Endodermal cell (in vitro differentiated cells): ENCODE measurements at regions not wholly inside any gene's neighbourhood (a gene's known extent, or its start where the extent isn't known, plus 50 kb on each side); places are given as distances from the start of the nearest gene placed in this dataset.

Experiments used
- DNase-seq: peaks from one replicate; pipeline ENCODE4 v3.0.0-alpha.2; 2017
- H3K27ac ChIP-seq: 2 replicates; pipeline ENCODE4 v1.5.1; 2013; ENCODE audit warnings: mild to moderate bottlenecking, low read depth, low read length, moderate library complexity
- H3K27me3 ChIP-seq: 2 replicates; pipeline ENCODE4 v1.6.1; 2013; ENCODE audit warnings: mild to moderate bottlenecking, low read length, moderate library complexity; ENCODE audit not compliant: insufficient read depth, control insufficient read depth, poor library complexity, severe bottlenecking
- H3K36me3 ChIP-seq: 2 replicates; pipeline ENCODE4 v1.7.0; 2013; ENCODE audit warnings: mild to moderate bottlenecking, low read length, moderate library complexity; ENCODE audit not compliant: control insufficient read depth, insufficient read depth
- H3K4me1 ChIP-seq: one replicate; pipeline ENCODE4 v1.7.0; 2013; ENCODE audit warnings: low read length; ENCODE audit not compliant: control insufficient read depth, insufficient read depth
- H3K4me3 ChIP-seq: 2 replicates; pipeline ENCODE4 v1.5.1; 2013; ENCODE audit warnings: mild to moderate bottlenecking, low read length, moderate library complexity
- H3K9ac ChIP-seq: 2 replicates; pipeline ENCODE4 v1.6.1; 2013; ENCODE audit warnings: mild to moderate bottlenecking, low read length, moderate library complexity; ENCODE audit not compliant: poor library complexity, severe bottlenecking; ENCODE audit errors: extremely low read depth
- H3K9me3 ChIP-seq: 2 replicates; pipeline ENCODE4 v1.6.1; 2013; ENCODE audit warnings: mild to moderate bottlenecking, low read length, moderate library complexity; ENCODE audit not compliant: control insufficient read depth
- H3K27ac Mint-ChIP-seq: 2 replicates; pipeline ENCODE4 v1.8.0; 2020; ENCODE audit warnings: mixed read lengths
- H3K27me3 Mint-ChIP-seq: 2 replicates; pipeline ENCODE4 v1.8.0; 2021; ENCODE audit warnings: mild to moderate bottlenecking, mixed read lengths; ENCODE audit not compliant: insufficient read depth
- H3K36me3 Mint-ChIP-seq: 2 replicates; pipeline ENCODE4 v1.8.0; 2020; ENCODE audit warnings: low read depth, mixed read lengths
- H3K4me1 Mint-ChIP-seq: 2 replicates; pipeline ENCODE4 v1.8.0; 2020; ENCODE audit warnings: mixed read lengths
- H3K4me3 Mint-ChIP-seq: 2 replicates; pipeline ENCODE4 v1.8.0; 2020; ENCODE audit warnings: mild to moderate bottlenecking, moderate library complexity, mixed read lengths
- H3K9me3 Mint-ChIP-seq: 2 replicates; pipeline ENCODE4 v1.8.0; 2020; ENCODE audit warnings: mild to moderate bottlenecking, mixed read lengths
- WGBS, 2 experiments: methylation state at CpG; one replicate each; pipeline versions ENCODE4 v1.1.5 to v1.1.7; 2013; ENCODE audit warnings: missing lambda C conversion rate in 2 of 2, mixed read lengths in 1 of 2; ENCODE audit not compliant: insufficient coverage in 1 of 2, insufficient read length in 1 of 2; 5-methylcytosine and 5-hydroxymethylcytosine counted together
- TF ChIP-seq, protein P1 (sequence below): fragments of 200-600 bp; sonication (generic); conservative IDR thresholded peaks from 2 replicates; pipeline ENCODE4 v1.5.0; 2021; ENCODE audit warnings: antibody characterized with exemption, mild to moderate bottlenecking

DNA sequence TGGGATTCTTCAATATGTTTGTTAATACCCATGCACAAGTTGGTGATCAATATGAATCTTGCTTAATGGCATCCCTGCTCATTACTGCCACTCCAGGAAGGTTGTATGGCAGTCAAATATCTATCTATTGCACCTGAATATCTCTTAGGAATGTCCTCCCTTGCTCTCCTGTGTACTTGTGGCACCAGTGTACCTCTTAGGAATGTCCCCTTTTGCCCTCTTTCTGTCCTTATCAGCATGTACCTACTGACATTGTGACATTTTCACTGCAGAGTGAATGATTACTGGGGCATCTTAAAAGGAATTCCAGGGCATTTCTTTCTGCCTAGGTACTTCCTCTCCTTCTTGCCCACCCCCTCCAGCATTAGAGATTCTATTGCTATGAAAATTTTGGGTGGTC is 163.8 kb upstream of the CENPE start:
- no peak overlapping the region for H3K27ac Mint-ChIP-seq
- no peak overlapping the region for H3K4me3 Mint-ChIP-seq
- peaks cover 31% of the 10 kb centered on the region for H3K36me3 Mint-ChIP-seq
- TF ChIP-seq, protein P1, sequence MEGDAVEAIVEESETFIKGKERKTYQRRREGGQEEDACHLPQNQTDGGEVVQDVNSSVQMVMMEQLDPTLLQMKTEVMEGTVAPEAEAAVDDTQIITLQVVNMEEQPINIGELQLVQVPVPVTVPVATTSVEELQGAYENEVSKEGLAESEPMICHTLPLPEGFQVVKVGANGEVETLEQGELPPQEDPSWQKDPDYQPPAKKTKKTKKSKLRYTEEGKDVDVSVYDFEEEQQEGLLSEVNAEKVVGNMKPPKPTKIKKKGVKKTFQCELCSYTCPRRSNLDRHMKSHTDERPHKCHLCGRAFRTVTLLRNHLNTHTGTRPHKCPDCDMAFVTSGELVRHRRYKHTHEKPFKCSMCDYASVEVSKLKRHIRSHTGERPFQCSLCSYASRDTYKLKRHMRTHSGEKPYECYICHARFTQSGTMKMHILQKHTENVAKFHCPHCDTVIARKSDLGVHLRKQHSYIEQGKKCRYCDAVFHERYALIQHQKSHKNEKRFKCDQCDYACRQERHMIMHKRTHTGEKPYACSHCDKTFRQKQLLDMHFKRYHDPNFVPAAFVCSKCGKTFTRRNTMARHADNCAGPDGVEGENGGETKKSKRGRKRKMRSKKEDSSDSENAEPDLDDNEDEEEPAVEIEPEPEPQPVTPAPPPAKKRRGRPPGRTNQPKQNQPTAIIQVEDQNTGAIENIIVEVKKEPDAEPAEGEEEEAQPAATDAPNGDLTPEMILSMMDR: no peak
- no peaks in the 10 kb centered on the region for H3K27me3 ChIP-seq
- no peaks in the 10 kb centered on the region for H3K4me1 ChIP-seq
- H3K27me3 Mint-ChIP-seq: no peaks in the 10 kb centered on the region
- H3K4me1 Mint-ChIP-seq: no peaks in the 10 kb centered on the region
- no peaks in the 10 kb centered on the region for H3K36me3 ChIP-seq
- DNase-seq: no peak
- peaks cover 44% of the 10 kb centered on the region for H3K9me3 ChIP-seq
- H3K4me3 ChIP-seq: no peak overlapping the region
- no peak overlapping the region for H3K27ac ChIP-seq
- no peak overlapping the region for H3K9ac ChIP-seq
- H3K9me3 Mint-ChIP-seq: peaks cover 44% of the 10 kb centered on the region

DNA sequence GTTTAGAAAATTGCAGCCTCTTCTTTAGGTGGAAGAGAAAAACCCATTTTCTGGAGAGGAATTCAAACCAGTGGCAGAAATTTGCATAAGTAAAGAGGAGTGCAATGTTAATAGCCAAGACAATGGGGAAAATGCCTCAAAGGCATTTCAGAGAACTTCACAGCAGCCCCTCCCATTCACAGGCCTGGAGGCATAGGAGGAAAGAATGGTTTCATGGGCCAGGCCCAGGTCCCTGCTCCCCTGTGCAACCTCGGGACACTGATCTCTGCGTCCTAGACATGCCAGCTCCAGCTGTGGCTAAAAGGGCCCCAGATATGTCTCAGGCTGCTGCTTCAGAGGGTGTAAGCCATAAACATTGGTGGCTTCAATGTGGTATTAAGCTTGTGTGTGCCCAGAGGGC is 161.8 kb upstream of the CENPE start:
- peaks cover 44% of the 10 kb centered on the region for H3K9me3 ChIP-seq
- H3K27me3 ChIP-seq: no peaks in the 10 kb centered on the region
- TF ChIP-seq, protein P1: no peak
- H3K4me1 ChIP-seq: no peaks in the 10 kb centered on the region
- no peaks in the 10 kb centered on the region for H3K27me3 Mint-ChIP-seq
- 93 to 100% methylated on average over 1 to 2 of the region's 2 CpGs for WGBS, 2 experiments
- H3K36me3 ChIP-seq: no peaks in the 10 kb centered on the region
- H3K27ac ChIP-seq: no peak overlapping the region
- no peaks in the 10 kb centered on the region for H3K4me1 Mint-ChIP-seq
- no peak overlapping the region for H3K27ac Mint-ChIP-seq
- H3K4me3 Mint-ChIP-seq: no peak overlapping the region
- H3K9ac ChIP-seq: no peak overlapping the region
- H3K36me3 Mint-ChIP-seq: peaks cover 38% of the 10 kb centered on the region
- H3K9me3 Mint-ChIP-seq: peaks cover 51% of the 10 kb centered on the region
- DNase-seq: no peak
- peak overlapping the region; percentile 46 for H3K4me3 ChIP-seq

GRCh38 chr4:103354006-103354405 is 155.9 kb upstream of the CENPE start:
- TF ChIP-seq, protein P1: no peak
- Histone ChIP-seq H3K9me3 (peaks cover 9% of the 10 kb centered on the region), H3K4me3 (no peak overlapping the region), H3K36me3 (no peaks in the 10 kb centered on the region), H3K27ac (no peak overlapping the region), H3K27me3 (no peaks in the 10 kb centered on the region), H3K9ac (no peak overlapping the region), H3K4me1 (no peaks in the 10 kb centered on the region)
- peaks cover 15% of the 10 kb centered on the region for H3K36me3 Mint-ChIP-seq
- no peak for DNase-seq
- H3K27ac Mint-ChIP-seq: no peak overlapping the region
- no peaks in the 10 kb centered on the region for H3K4me1 Mint-ChIP-seq
- no peaks in the 10 kb centered on the region for H3K27me3 Mint-ChIP-seq
- 93% methylated on average over 2 of the region's 2 CpGs; no CpG with 5 or more reads in 1 of the 2 experiments for WGBS, 2 experiments
- peaks cover 18% of the 10 kb centered on the region for H3K9me3 Mint-ChIP-seq
- H3K4me3 Mint-ChIP-seq: no peak overlapping the region
